NCI-H2081 treated with DMSO at 0.1 percent for 48 hours (cell line): ENCODE measurements at regions not wholly inside any gene's neighbourhood (a gene's known extent, or its start where the extent isn't known, plus 50 kb on each side); places are given as distances from the start of the nearest gene placed in this dataset.
"Not testable (repeated sequence)": the region's sequence is repeated elsewhere in the genome, so short reads cannot be mapped to it uniquely, and the experiment has no call there.

Experiments used
- DNase-seq: peaks from one replicate; lab custom pipeline; 2025; lab: John Stamatoyannopoulos, UW

DNA sequence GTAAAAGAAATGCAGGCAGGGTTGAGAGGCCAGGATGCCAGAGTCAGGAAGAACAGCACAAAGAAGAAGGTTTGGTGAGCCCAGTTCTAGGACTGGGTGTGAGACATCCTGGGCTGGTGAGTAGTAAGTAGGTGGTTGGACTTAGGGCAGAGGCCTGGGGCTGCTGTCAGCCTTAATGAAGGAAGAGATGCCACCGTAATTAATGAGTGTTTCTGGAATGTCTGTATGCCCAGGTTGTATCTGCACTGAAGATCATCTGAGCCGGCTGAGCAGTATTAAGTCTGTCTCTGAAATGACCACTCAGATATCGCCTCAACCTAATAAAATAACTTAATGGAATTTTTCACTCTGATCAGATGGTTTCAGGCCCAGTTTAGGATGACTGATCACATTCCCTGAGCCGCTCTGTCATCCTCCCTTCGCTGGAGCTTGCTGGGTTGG lies 532.9 kb upstream of the IL12A start:
- DNase-seq: no peak

DNA sequence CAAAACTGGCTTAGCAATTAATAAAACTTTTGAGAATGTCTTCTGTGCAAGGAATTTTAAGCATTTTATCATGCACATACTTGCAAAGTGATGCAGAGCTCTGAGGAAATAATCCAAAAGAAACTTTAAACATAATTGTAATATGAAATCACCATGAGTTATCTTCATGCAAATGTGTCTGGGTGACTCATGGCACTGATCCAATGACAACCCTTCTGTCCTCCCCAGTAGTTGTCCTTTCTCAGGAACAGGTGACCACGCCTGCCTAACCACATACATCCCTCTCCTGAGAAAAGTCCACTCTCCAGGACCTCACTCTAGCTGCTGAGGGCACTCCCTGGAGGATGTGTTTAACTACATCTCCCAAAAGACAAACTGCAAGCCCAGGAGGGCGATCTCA lies 530.6 kb upstream of the IL12A start:
- DNase-seq: no peak

DNA sequence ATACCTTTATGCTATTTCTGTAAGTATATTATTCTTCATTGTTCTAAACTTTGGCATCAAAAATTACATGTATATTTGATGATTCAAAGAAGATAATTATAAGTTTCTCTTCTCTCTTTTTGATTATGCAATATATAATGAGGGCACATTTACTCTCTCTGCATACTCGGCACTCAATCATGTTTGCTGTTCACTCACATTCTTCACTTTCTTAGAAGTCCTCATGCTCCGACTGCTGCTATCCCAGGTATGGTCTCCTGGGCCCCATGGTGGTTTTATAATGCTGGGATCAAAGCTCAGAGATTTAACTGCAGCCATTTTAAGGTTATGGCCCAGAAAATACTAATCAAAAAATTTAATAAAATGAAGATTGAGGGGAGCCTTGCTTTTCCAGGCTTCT lies 529.7 kb upstream of the IL12A start:
- DNase-seq: no peak

DNA sequence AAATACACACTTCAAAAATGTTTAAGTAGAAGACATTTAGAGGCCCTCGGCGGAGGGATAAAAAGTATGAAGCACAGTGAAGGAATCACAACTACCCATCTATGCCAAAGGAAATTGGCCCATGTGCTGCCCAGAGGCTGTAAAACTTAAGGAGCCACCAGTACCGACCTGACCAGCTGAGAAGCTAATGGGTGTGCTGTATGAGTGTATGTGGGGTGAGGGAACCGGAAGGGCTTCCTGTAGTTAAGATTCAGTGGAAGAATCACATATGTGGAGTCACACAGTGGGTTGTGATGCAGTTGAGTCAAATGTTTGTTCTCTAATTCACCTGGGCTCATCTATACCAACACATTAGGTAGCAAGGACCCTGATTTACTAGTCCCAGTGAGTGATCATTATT lies 516.0 kb upstream of the IL12A start:
- DNase-seq: no peak

DNA sequence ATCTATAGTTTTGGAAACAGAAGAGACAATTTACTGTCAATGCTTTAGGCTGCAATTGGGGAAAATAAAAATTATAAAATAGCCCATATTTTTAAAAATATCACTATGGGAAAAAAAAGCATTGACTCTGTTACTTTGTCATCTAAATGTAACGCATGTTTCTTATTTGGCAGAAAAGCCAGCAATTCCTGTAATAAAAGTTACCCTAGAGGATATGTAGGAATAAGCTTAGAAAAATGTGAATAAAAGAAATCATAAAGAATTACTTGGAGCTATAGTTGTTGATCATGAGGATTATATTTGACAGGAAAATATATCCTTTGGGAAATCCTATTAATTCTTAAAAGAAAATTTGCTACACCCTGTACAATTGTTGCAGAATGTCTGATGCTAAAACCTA lies 515.4 kb upstream of the IL12A start:
- DNase-seq: no peak

DNA sequence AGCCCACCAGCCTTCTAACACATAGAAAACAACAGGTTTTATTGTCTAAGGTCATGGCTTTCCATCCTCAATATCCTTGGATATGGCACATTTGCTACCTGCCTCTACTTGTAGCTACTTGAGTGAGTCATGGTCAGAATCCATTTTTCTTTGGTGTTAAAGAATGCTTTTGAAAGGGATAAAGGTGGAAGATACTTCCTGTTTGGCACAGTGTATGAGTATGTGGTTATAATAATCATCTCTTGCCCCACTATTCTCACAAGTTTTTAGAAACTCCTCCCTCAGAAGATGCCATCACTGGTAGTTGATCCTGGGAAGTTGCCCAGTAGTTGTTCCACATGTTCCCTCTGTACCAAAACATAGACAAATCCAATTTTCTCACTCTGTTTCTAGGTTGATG lies 508.6 kb upstream of the IL12A start:
- DNase-seq: no peak

DNA sequence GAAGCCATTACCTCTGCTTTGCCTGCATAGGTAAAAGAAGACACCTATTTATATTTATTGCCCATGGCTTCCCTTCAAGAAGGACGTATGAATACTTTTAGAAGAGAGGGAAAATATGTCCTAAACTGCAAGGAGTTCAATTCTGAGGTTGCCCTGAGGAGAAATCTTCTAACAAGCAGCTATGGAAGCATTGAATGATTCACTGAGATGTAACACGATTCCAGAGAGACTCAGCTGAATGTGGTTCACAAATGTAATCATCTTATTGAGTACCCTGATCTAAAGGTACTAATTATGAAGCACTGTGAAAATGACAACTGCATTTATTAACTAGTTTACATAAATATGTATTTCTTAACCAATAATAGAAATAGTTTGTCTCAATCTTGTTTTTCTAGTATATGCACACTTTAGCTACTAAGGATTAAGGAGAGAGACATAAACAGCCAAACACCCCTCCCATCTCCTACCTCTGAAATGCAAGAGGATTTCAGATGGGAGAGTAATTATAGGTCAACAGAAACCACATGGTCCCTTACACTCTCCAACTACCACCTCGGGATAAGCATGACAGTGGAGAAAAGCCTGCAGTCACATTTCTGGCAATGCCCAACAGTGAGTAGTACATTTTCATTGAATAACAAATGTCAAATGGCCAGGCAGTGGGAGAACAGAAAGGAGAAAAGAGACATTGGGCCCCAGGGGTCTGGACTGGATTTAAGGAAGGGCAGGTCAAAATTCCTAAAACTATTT lies 506.2 kb upstream of the IL12A start:
- DNase-seq: no peak

DNA sequence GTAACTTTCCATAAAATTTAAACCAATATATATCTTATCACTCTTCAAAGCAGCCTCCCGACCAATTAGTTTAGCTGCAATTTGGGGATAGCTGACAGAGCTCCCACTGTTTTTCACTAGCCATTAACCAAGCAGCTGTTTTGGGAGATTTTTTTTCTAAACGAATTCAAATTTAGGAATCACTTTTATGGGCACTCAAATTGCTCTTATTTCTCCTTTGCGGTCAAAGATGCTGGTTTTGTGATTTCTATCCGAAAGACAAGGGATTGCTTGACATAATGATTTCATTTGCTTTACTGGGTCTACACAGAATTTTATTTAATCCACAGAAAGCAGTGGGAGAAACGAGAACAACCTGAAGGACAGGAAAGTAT lies 505.7 kb upstream of the IL12A start:
- DNase-seq: no peak

DNA sequence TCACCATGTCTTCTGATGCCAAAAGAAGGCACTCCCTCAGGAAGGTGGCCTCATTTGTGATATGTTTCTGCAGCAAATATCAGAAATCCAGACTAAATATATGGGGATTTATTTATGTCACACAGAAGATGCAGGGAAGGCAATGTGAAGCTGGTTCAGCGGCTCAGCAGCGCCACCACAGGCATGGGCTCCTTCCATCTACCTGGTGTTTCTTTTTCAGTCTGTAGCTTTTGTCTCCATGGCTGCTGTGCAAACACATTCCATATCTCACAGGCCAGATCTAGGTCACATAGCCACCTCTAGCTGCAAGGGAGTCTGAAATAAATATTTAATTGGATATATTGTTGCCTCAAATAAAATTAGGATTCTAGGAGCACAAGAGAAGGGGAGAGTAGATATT lies 502.1 kb upstream of the IL12A start:
- DNase-seq: no peak

DNA sequence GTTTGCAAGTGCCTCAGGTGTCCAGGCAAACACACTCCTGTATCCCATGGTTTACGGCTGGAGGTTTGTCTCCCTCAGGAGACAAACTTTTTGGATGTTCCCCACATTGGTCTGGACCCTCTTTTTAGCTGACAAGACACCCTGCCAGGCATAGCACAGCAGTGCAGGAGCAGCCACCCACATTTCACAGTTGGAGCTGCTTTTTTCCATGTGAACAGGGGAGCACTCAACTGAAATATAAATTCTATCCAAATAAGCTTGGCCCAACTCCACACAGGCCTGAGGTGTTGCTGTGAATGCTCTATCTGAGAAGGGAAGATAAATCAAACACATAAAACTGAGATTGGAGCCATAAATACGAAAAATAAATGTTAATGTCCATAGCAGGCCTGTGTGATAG lies 501.3 kb upstream of the IL12A start:
- no peak for DNase-seq

DNA sequence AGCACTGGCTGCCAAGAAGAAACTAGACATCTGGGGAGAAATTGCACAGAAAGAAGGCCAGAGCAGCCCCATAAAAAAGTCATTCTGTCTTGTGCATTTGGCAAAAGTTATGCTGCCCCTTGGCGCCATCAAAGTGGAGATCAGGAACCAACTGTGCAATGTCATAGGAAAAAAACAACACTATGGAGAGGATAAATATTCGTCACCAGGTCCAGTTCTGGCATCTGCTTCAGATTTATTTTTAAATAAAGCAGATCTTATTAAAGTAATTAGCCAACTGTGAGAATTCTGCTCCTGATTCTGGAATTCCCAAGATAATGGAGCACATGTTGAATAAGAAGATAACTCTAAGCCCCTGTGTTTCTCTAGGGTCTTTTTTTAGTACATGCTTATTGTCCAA lies 500.0 kb upstream of the IL12A start:
- no peak for DNase-seq

DNA sequence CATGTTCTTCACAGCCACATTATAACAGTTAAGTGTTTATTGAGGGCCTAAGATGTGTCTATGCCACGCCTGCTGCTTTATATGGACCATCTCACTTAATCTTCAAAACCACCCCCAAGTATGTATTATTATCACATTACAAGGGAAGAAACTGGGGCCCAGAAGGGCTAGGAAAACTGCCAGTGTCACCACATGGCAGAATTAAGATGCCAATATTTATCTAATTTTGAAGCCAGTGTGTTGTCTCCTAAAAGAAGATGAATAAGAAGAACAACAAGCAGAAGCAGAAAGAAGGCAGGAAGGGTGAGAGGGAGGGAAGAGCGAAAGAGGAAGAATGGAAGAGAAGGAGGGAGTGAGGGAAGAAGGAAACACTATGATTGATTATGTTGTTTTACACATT lies 491.3 kb upstream of the IL12A start:
- no peak for DNase-seq

DNA sequence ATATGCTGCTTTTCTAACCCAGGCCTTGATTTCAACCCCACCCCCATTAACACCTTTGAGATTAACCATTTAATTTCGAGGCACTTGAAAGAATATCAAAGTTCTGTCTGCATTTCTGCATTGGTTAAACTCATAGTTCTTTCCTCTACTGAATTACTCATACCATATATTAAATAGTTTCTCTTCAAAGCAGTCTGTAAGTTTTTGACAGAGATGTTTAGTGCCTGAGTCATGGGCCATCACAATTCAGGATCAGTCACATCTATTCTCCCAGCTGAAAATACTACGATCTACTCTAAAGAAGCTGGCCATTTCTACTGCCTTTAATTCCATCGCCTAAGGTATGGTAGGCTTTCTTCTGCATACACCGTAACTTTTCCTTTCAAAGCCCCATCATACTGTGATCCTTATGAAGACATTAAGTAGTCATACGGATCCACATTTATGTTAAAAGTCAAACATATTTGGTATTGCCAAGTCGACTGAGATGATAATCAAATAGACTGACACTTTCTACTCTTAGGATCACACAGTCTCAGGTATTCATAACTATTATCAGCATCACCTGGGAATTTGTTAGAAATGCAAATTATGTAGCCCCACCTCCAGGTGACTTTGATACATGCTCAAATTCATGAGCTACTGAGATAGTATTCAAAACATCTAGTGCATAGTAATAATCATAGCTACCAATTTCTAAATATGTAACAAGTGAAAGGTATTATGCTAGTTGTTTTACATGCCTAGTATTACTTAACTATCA lies 489.4 kb upstream of the IL12A start:
- no peak for DNase-seq

DNA sequence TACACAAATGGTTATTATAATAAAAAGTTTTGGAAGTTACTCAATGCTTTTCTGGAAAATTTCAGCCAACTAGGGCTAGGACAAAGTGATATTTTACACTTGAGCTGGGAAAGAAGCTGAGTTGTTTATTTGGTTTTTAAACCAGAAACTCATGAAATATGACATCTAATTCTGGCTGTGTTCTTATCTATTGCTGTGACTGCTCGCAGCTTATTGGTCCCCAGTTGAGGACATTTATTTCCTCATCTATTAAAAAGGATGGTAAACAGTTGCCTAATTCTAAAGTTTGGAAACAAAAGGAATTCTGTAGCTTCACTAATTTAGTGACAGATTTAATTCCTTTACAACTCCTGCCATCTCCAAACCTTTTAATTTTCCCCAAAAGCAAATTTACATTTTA lies 487.6 kb upstream of the IL12A start:
- no peak for DNase-seq

DNA sequence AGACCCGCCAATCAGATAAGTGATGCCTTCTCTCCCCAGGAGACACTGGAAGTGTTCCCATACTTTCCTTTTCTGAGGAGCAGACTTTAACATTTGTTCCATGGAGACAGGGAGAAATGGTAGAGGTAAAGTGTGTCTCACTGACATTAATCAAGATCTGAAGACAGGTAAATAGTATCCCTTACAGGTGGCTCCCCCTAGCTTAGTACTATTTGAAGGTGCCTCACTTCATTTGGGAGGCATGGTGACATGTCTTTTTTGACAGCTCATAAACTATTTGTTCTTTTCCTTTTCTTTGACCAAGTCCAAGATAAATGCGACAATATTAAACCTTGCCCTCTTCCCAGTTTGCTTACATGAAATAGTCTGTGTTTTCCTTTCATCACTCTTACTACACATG lies 485.6 kb upstream of the IL12A start:
- DNase-seq: no peak

DNA sequence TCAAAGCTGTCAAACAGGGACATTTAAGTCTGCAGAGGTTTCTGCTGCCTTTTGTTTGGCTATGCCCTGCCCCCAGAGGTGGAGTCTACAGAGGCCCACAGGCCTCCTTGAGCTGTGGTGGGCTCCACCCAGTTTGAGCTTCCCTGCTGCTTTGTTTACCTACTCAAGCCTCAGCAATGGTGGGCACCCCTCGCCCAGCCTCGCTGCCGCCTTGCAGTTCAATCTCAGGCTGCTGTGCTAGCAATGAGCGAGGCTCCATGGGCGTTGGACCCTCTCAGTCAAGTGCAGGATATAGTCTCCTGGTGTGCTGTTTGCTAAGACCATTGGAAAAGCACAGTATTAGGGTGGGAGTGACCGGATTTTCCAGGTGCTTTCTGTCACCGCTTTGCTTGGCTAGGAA lies 477.6 kb upstream of the IL12A start:
- not testable (repeated sequence) for DNase-seq

DNA sequence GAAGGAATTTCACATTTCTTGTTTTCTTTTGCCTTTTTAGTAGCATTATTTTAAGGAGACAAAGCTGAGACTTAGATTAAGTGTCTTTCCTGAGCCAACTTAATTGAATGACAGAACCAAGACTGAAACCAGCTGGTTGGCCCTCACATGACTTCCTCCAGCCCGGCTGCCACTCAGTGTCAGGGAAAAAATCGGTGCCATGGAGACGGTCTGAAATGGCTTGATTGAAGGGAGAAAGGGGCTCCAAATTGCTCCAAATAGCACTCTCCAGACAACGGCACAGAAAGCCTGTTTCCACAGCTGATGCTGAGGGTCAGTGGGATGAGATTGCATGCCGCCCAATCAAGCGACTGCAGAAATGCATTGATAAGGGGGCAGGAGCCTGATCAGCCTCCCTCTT lies 475.2 kb upstream of the IL12A start:
- DNase-seq: no peak

DNA sequence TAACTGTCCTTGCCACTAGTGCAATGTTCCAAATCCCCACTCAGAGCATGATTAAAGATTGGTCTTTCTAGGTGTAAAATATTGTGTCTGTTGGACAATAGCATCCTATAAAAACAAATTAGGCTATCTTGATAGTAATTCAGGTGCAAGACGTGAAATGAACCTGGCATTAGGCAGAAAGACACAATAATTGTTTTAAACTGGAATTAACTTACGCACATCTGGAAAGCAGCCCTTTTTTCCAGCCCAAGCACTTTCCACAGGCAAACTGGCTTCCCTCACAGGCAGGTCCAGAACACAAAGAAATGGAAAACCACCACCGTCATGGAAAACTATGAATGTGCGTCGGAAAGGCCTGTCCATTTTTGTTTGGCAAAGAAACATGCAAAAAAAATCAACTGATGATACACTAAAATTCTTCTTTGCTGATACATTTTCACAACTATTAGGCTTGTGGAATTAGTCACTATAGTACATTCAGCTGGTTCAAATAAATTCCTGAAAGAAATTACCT lies 474.7 kb upstream of the IL12A start:
- DNase-seq: no peak

DNA sequence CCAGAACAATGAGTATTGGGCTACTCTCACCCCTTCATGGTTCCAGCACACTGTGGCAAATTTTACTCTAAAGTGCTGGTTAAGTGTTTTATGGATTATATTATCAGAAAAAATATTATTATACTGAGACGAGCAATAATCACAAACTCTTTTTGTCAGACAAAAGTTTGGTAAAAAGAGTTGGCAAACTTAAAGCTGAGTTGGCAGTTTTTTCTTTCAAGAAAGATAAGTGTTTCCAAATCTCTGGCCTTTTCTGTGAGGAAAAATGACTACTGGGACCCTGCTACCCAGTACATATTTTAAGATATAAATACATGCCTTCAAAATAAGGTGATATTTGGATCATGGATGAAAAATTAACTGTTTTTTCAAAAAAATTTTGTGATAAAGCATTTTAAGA lies 471.5 kb upstream of the IL12A start:
- DNase-seq: no peak

DNA sequence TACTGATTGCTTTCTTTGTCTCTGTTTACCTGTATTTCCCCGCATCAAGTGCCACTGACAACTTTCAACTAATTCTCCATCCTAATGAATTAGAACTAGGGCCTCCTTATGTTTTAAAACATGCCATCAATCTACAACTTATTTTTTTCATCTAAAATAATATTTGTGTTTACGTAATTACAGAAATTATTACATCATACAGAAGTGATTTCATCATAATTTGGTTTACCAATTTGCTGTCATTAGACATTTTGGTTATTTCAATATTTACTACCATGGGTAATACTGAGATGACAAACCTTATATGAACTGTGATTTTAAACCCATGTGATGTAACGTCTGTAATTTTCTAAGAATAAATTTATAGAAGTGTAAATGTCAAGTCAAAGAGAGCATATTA lies 468.0 kb upstream of the IL12A start:
- DNase-seq: no peak

DNA sequence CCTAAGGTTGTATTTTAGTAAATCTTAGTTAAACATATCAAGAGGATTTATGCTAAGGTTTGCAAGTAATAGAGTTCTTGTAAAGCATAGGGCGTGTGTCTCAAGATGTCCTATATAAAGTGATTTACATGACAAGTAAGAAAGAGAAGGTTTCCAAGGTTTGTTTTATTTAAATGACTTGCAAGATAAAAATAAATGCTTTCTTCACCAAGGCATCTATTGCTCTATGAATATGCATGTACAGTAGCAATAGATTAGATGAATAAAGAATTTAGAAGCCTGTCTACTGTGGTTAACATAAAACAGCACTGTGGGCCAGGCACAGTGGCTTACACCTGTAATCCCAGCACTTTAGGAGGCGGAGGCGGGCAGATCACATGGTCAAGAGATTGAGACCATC lies 466.4 kb upstream of the IL12A start:
- DNase-seq: no peak

DNA sequence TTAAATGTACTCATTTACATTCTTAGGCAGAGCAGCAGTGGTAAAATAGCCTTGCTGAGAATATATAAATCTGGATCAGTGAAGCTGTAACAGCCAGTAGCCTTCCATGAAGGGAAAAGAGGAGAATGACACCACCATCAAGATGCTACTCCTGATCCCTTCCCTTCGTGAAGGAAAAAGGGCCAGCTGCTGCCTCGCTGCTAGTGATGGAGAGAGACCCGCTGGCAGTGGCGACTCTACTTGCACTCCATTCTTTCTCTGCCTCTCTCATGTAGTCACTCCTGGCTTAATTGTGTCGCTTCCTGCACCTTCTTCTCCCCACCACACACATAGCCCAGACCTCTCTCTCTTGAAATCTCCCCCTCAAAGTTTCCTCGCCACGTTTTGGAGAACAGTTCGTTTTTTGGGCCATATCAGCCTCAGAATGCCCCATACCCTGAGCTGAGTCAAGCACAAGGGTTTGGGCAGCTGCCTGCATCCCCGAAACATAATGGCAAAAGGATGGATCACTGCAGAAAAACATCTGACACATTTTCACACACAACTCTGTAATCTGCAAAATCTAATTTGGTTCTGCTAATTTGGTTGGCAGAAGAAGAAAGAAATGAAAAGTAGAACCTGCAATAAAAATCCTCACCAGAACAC lies 460.3 kb upstream of the IL12A start:
- DNase-seq: no peak

DNA sequence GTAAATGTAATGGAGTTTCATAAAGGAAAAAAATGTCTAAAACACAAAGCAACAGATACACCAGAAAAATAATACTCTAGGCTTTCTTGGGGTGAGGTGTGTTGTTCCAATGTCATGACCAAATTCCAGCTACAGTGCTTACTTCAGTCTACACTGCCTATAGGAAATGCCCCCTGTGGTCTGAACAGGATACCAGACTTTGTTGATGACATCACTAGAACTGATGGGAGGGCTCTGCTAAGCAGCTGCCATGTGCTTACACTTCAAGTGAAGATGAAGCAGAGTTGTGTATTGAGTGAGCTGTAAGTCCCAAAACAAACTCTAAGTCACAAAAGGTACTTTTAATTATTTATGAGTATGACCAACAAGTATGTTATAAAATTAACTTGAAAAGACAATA lies 456.1 kb upstream of the IL12A start:
- no peak for DNase-seq
